ENCODE measurements at regions not wholly inside any gene's neighbourhood (a gene's known extent, or its start where the extent isn't known, plus 50 kb on each side); places are given as distances from the start of the nearest gene placed in this dataset.

DNA sequence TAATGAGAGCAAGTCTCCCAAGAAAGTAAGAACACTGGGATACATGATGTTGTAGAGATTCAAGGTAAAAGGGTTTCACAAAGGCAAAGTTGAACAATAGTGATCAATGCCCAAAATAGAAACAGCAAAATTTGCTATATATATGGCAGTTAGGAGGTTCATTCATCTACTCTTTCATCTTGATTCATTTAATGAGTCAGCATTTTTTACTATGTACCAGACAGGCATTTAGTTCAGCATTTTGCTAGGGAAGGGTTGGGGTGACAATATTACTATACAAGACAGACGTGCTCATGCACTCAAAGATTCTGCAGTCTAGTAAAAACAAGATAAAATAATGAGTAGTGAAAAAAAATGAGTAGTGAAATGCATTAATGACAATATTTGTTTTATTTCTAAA lies 264.9 kb upstream of the LMO3 start:
- H3K4me3 ChIP-seq, result no peak overlapping the region
- H3K27me3 ChIP-seq, result no peaks in the 10 kb centered on the region
- no peaks in the 10 kb centered on the region for H3K4me1 ChIP-seq
- no peaks in the 10 kb centered on the region for H3K36me3 ChIP-seq
- intact Hi-C loops (cut with DNase I; ENCODE audit: low total_unique reads), result no loop called here
- no peaks in the 10 kb centered on the region for H3K9me3 ChIP-seq
- no peak overlapping the region for H3K27ac ChIP-seq
- TF ChIP-seq, protein P1, sequence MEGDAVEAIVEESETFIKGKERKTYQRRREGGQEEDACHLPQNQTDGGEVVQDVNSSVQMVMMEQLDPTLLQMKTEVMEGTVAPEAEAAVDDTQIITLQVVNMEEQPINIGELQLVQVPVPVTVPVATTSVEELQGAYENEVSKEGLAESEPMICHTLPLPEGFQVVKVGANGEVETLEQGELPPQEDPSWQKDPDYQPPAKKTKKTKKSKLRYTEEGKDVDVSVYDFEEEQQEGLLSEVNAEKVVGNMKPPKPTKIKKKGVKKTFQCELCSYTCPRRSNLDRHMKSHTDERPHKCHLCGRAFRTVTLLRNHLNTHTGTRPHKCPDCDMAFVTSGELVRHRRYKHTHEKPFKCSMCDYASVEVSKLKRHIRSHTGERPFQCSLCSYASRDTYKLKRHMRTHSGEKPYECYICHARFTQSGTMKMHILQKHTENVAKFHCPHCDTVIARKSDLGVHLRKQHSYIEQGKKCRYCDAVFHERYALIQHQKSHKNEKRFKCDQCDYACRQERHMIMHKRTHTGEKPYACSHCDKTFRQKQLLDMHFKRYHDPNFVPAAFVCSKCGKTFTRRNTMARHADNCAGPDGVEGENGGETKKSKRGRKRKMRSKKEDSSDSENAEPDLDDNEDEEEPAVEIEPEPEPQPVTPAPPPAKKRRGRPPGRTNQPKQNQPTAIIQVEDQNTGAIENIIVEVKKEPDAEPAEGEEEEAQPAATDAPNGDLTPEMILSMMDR (IDR thresholded peaks at IDR 0.05), result no peak
- DNase-seq, result no peak

DNA sequence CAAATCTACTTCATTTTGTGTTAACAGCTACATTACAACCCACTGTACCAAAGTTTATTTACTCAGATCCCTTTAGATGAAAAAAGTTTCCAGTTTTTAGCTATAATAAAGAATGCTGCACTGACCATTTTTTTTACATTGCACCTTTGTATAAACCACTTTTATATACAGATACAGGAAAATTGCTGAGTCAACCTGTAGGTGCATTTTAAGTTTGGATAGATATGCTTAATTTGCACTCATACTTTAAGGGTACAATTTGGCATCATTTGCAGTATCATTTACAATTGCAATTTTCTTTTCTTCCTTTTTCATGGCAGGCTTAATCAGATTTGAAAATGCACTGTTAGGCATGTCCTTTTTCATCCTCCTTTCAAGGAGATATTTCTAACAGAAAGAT lies 257.8 kb upstream of the LMO3 start:
- Histone ChIP-seq H3K9me3 (no peaks in the 10 kb centered on the region), H3K36me3 (no peaks in the 10 kb centered on the region), H3K27me3 (no peaks in the 10 kb centered on the region), H3K4me3 (no peak overlapping the region), H3K4me1 (no peaks in the 10 kb centered on the region), H3K27ac (no peak overlapping the region)
- intact Hi-C loops (cut with DNase I; ENCODE audit: low total_unique reads), result no loop called here
- DNase-seq, result no peak
- TF ChIP-seq, protein P1 (IDR thresholded peaks at IDR 0.05), result no peak

DNA sequence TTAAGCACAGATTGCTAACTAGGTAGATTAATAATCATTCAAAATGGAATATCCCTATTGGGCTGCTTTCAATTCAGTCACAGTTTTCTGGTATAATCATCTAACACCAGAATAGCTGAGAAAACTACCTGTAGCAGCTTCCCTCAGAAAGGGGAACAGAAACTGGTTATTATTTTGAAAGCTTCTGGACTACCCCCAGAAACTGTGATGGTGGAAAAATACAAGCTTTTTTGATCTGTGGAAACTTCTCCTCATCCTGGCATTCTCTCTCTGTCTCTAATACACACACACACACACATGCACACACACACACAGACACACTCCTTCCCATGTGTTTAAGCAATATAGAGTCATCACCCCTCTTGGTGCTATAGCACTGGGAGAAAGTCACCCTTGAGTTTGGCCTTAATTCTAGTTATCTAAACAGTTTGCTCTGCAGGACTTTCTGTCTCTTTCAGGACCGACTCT lies 251.5 kb upstream of the LMO3 start:
- no peak overlapping the region for H3K27ac ChIP-seq
- no peaks in the 10 kb centered on the region for H3K4me1 ChIP-seq
- DNase-seq, result no peak
- intact Hi-C loops (cut with DNase I; ENCODE audit: low total_unique reads), result no loop called here
- TF ChIP-seq, protein P1 (IDR thresholded peaks at IDR 0.05), result no peak
- no peaks in the 10 kb centered on the region for H3K36me3 ChIP-seq
- H3K4me3 ChIP-seq, result no peak overlapping the region
- no peaks in the 10 kb centered on the region for H3K9me3 ChIP-seq
- H3K27me3 ChIP-seq, result no peaks in the 10 kb centered on the region

DNA sequence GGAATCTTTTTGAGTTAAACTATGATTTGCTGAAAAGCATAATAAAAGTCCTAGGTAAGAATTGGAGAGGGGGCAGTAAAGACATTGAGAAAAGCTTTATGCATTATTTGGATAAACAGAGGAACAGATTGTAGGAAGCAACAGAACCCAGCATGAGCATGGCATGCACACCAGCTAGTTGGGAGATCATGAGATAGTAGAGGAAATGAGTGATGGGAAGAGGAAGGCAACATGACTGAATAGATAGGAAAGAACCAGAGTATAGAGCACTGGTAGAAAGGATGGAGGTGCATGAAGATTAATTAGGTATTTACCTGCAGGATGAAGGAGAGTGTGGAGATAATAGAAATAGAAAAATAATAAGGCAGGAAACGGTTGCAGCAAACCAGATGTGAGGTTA lies 248.5 kb upstream of the LMO3 start:
- no peak for DNase-seq
- intact Hi-C loops (cut with DNase I; ENCODE audit: low total_unique reads), result no loop called here
- TF ChIP-seq, protein P1 (IDR thresholded peaks at IDR 0.05), result no peak
- Histone ChIP-seq H3K27ac (no peak overlapping the region), H3K4me3 (no peak overlapping the region), H3K36me3 (no peaks in the 10 kb centered on the region), H3K4me1 (no peaks in the 10 kb centered on the region), H3K9me3 (no peaks in the 10 kb centered on the region), H3K27me3 (no peaks in the 10 kb centered on the region)

DNA sequence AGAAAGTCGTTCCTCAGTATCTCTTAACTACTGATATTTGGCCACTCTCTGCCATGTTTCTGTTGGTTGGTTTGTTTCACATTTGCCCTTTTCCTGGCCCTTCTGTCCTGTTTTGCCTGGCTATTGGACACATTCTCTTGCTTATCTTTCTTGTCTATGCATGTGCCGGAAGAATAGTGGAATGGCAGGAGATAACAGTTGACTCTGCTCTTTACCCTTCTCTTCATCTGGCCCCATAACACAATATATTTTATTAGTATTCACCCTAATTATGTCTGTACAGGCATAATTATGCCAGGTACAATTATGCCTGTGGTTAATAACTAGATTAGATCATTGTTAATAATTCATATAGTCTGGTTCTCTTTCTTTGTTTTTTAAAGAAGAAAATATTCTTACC lies 243.5 kb upstream of the LMO3 start:
- Histone ChIP-seq H3K4me3 (no peak overlapping the region), H3K9me3 (no peaks in the 10 kb centered on the region), H3K4me1 (no peaks in the 10 kb centered on the region), H3K27me3 (no peaks in the 10 kb centered on the region), H3K36me3 (no peaks in the 10 kb centered on the region), H3K27ac (no peak overlapping the region)
- intact Hi-C loops (cut with DNase I; ENCODE audit: low total_unique reads), result no loop called here
- DNase-seq, result no peak
- TF ChIP-seq, protein P1 (IDR thresholded peaks at IDR 0.05), result no peak

DNA sequence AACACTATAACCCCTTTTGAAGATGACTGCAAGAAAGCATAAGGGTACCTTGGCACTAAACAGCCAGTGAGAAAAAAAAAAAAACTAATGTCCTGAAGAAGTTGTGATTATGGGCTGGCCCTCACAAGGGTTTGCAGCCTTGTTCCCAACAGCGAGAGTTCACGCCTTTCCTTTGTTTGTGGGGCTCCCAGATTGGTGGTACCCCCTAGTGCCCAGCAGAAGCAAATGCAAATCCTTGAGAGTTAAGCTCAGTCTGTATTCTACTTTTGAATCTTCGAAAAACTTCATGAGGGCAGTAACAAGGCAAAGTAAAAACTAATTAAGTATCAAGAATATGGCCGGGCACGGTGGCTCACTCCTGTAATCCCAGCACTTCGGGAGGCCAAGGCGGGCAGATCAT lies 238.9 kb upstream of the LMO3 start:
- intact Hi-C loops (cut with DNase I; ENCODE audit: low total_unique reads), result no loop called here
- no peak overlapping the region for H3K4me3 ChIP-seq
- no peak for DNase-seq
- no peaks in the 10 kb centered on the region for H3K36me3 ChIP-seq
- TF ChIP-seq, protein P1 (IDR thresholded peaks at IDR 0.05), result no peak
- no peaks in the 10 kb centered on the region for H3K27me3 ChIP-seq
- H3K4me1 ChIP-seq, result no peaks in the 10 kb centered on the region
- H3K9me3 ChIP-seq, result no peaks in the 10 kb centered on the region
- H3K27ac ChIP-seq, result no peak overlapping the region

Measured in tibial artery (tissue), 4 donors.